Tibial artery (tissue), 4 donors: ENCODE measurements at regions not wholly inside any gene's neighbourhood (a gene's known extent, or its start where the extent isn't known, plus 50 kb on each side); places are given as distances from the start of the nearest gene placed in this dataset.

Experiments used
- DNase-seq, 2 donors: peaks; one replicate each; pipeline ENCODE4 v3.0.0-alpha.2; 2019
- H3K27ac ChIP-seq, 2 donors: fragments of 200-600 bp; sonication (generic) in 1 of 2; 1 replicate in 1 of 2; 2 replicates in 1 of 2; pipeline ENCODE4 v1.5.1; 2018 to 2019; ENCODE audit warnings: mild to moderate bottlenecking in 1 of 2
- H3K27me3 ChIP-seq, 2 donors: fragments of 200-600 bp; sonication (generic) in 1 of 2; one replicate each; pipeline versions ENCODE4 v1.5.1 to v1.6.0; 2016 to 2019
- H3K36me3 ChIP-seq, 3 donors: fragments of 200-600 bp; sonication (generic) in 2 of 3; one replicate each; pipeline ENCODE4 v1.5.1; 2016 to 2019; ENCODE audit warnings: mild to moderate bottlenecking in 2 of 3
- H3K4me1 ChIP-seq, 4 donors: fragments of 200-600 bp; sonication (generic) in 2 of 4; 1 replicate in 3 of 4; 2 replicates in 1 of 4; pipeline ENCODE4 v1.5.1; 2016 to 2019
- H3K4me3 ChIP-seq, 2 donors: fragments of 200-600 bp; sonication (generic) in 1 of 2; 1 replicate in 1 of 2; 2 replicates in 1 of 2; pipeline ENCODE4 v1.5.1; 2018 to 2019; ENCODE audit warnings: mild to moderate bottlenecking in 2 of 2
- H3K9me3 ChIP-seq, 3 donors: fragments of 200-600 bp; sonication (generic) in 1 of 3; one replicate each; pipeline ENCODE4 v1.5.1; 2016 to 2019
- CTCF ChIP-seq, 2 experiments: fragments of 200-600 bp in 1 of 2; fragments of 450-650 bp in 1 of 2; IDR thresholded peaks; one replicate each; pipeline ENCODE4 v1.5.1; 2017 to 2019; ENCODE audit warnings: antibody characterized with exemption in 2 of 2, mild to moderate bottlenecking in 1 of 2, moderate library complexity in 1 of 2
- intact Hi-C: fragments of 100-400 bp; cut with DNase I; formaldehyde crosslinking; loops from one replicate; pipeline ENCODE4 v1.15.0; 2023; ENCODE audit warnings: low total_unique reads

- Histone ChIP-seq H3K9me3 (no peaks in the 10 kb centered on the region), H3K4me1 (peaks cover 7 to 74% (median 43%) of the 10 kb centered on the region in 4 donors), H3K36me3 (no peaks in the 10 kb centered on the region), H3K27ac (peak overlapping the region in 1 of 2 donors; percentile 82), H3K27me3 (no peaks in the 10 kb centered on the region), H3K4me3 (no peak overlapping the region)
- TF ChIP-seq CTCF (IDR thresholded peaks at IDR 0.05), result no peak
- DNase-seq, result no peak
- intact Hi-C loops, result loop anchor here (10.0 kb wide), 1 partner anchor 575 kb away; no protein-coding TSS in a partner anchor
Measured at GRCh38 chr10:3470191-3470590, 297.6 kb upstream of the PITRM1 start.

- H3K27me3 ChIP-seq, result no peaks in the 10 kb centered on the region
- peak overlapping the region; percentile 81 to 82 for H3K27ac ChIP-seq
- TF ChIP-seq CTCF (IDR thresholded peaks at IDR 0.05), result no peak
- no peak for DNase-seq
- intact Hi-C loops, result loop anchor here (5.0 to 10.0 kb wide), 3 partner anchors 78 to 575 kb away; no protein-coding TSS in a partner anchor
- no peaks in the 10 kb centered on the region for H3K36me3 ChIP-seq
- H3K9me3 ChIP-seq, result no peaks in the 10 kb centered on the region
- peak overlapping the region in 1 of 2 donors; percentile 17 for H3K4me3 ChIP-seq
- H3K4me1 ChIP-seq, result peaks cover 7 to 79% (median 43%) of the 10 kb centered on the region in 4 donors
Measured at GRCh38 chr10:3469639-3470020, 297.0 kb upstream of the PITRM1 start.

GRCh38 chr10:3468919-3469638 is 296.5 kb upstream of the PITRM1 start:
- intact Hi-C loops, result loop anchor here (5.0 kb wide), 2 partner anchors 78 to 313 kb away; no protein-coding TSS in a partner anchor
- no peaks in the 10 kb centered on the region for H3K36me3 ChIP-seq
- peak overlapping the region; percentile 17 to 26 for H3K4me3 ChIP-seq
- H3K27ac ChIP-seq, result peak overlapping the region; percentile 81 to 82
- H3K4me1 ChIP-seq, result peaks cover 7 to 79% (median 43%) of the 10 kb centered on the region in 4 donors
- TF ChIP-seq CTCF (IDR thresholded peaks at IDR 0.05), result no peak
- H3K27me3 ChIP-seq, result no peaks in the 10 kb centered on the region
- peak; percentile 62 to 80 for DNase-seq
- H3K9me3 ChIP-seq, result no peaks in the 10 kb centered on the region

GRCh38 chr10:3467052-3467951 is 294.7 kb upstream of the PITRM1 start:
- H3K4me1 ChIP-seq, result peaks cover 4 to 69% (median 37%) of the 10 kb centered on the region in 4 donors
- peak; percentile 85 to 89 for DNase-seq
- no peaks in the 10 kb centered on the region for H3K36me3 ChIP-seq
- intact Hi-C loops, result loop anchor here (5.0 kb wide), 2 partner anchors 80 to 315 kb away; no protein-coding TSS in a partner anchor
- H3K4me3 ChIP-seq, result peak overlapping the region; percentile 26 to 31
- peak; percentile 28 to 42 for TF ChIP-seq CTCF (IDR thresholded peaks at IDR 0.05)
- H3K27ac ChIP-seq, result peak overlapping the region; percentile 81 to 82
- H3K9me3 ChIP-seq, result no peaks in the 10 kb centered on the region
- H3K27me3 ChIP-seq, result no peaks in the 10 kb centered on the region

- H3K4me3 ChIP-seq, result no peak overlapping the region
- no peak for TF ChIP-seq CTCF (IDR thresholded peaks at IDR 0.05)
- peak overlapping the region; percentile 30 to 82 for H3K27ac ChIP-seq
- peaks cover 0 to 55% (median 31%) of the 10 kb centered on the region in 4 donors for H3K4me1 ChIP-seq
- DNase-seq, result no peak
- no peaks in the 10 kb centered on the region for H3K36me3 ChIP-seq
- intact Hi-C loops, result loop anchor here (5.0 kb wide), 2 partner anchors 82 to 317 kb away; no protein-coding TSS in a partner anchor
- H3K9me3 ChIP-seq, result no peaks in the 10 kb centered on the region
- H3K27me3 ChIP-seq, result no peaks in the 10 kb centered on the region
Measured at GRCh38 chr10:3465406-3465891, 292.9 kb upstream of the PITRM1 start.
